ENCODE measurements at regions not wholly inside any gene's neighbourhood (a gene's known extent, or its start where the extent isn't known, plus 50 kb on each side); places are given as distances from the start of the nearest gene placed in this dataset.

DNA sequence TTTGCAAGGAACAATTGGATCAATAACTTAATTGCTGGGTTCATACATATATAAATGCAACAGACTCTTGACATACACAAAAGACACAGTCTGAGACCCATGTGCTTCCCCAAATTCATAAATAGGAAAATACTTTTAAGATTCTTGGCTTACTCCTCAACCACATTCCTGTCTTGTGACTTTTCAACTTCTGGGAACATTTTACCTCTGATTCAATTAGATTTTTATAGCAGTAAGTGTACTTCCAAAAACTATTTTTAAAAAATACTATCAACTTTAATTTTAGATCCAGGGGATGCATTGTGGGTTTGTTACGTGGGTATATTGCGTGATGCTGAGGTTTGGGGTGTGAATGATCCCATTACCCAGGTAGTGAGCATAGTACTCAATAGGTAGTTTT lies 406.7 kb downstream of the RPS6KC1 start:
- H2BK5ac ChIP-seq (ENCODE audit: low read depth, low read length, poor library complexity, severe bottlenecking) = no peak overlapping the region
- no peak for TF ChIP-seq MAZ (IDR thresholded peaks at IDR 0.05; ENCODE audit: borderline replicate concordance, low read depth, low read length)
- no peak for TF ChIP-seq CTCF (conservative IDR thresholded peaks at IDR 0.05; ENCODE audit: low read depth, low read length)
- no peak for TF ChIP-seq SMC3 (IDR thresholded peaks at IDR 0.05; ENCODE audit: low read depth, low read length)
- no peak for TF ChIP-seq NFE2L2 (IDR thresholded peaks at IDR 0.05; ENCODE audit: low read depth, low read length)
- TF ChIP-seq, protein P1, sequence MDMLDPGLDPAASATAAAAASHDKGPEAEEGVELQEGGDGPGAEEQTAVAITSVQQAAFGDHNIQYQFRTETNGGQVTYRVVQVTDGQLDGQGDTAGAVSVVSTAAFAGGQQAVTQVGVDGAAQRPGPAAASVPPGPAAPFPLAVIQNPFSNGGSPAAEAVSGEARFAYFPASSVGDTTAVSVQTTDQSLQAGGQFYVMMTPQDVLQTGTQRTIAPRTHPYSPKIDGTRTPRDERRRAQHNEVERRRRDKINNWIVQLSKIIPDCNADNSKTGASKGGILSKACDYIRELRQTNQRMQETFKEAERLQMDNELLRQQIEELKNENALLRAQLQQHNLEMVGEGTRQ (IDR thresholded peaks at IDR 0.05; ENCODE audit: low read depth, low read length) = no peak
- TF ChIP-seq BHLHE40 (IDR thresholded peaks at IDR 0.05; ENCODE audit: low read depth, low read length) = no peak
- TF ChIP-seq RCOR1 (IDR thresholded peaks at IDR 0.05; ENCODE audit: insufficient replicate concordance, low read length) = no peak
- TF ChIP-seq RAD21 (IDR thresholded peaks at IDR 0.05; ENCODE audit: low read length) = no peak
- TF ChIP-seq FOS (IDR thresholded peaks at IDR 0.05; ENCODE audit: low read depth, low read length) = no peak
- TF ChIP-seq ELK1 (IDR thresholded peaks at IDR 0.05; ENCODE audit: borderline replicate concordance, low read depth, low read length) = no peak
- TF ChIP-seq POLR2A (IDR thresholded peaks at IDR 0.05; ENCODE audit: low read depth, low read length) = no peak
- TF ChIP-seq MAFK (IDR thresholded peaks at IDR 0.05; ENCODE audit: low read depth, low read length) = no peak
- TF ChIP-seq RFX5 (IDR thresholded peaks at IDR 0.05; ENCODE audit: low read depth, low read length) = no peak
- H3K23ac ChIP-seq (ENCODE audit: low read depth, low read length) = no peak overlapping the region
- no peaks in the 10 kb centered on the region for H3K27me3 ChIP-seq (ENCODE audit: control insufficient read depth, insufficient read depth, low read length)
- ChIA-PET CTCF (no interaction called here), POLR2A (ENCODE audit: unreplicated experiment) (no interaction called here)
- no peak overlapping the region for H3K27ac ChIP-seq (ENCODE audit: insufficient read depth, low read length)
- BruUV-seq (replicated peaks) = no TSS peak
- intact Hi-C loops (cut with micrococcal nuclease) = no loop called here
- H3K4ac ChIP-seq (ENCODE audit: low read depth, low read length) = no peak overlapping the region
- no peak overlapping the region for H3K4me3 ChIP-seq (ENCODE audit: insufficient read depth, low read depth, low read length)
- no peak overlapping the region for H3K14ac ChIP-seq (replicated peaks; ENCODE audit: low read depth, low read length)
- no peak overlapping the region for H3K4me2 ChIP-seq (ENCODE audit: low read depth, low read length)
- H2BK15ac ChIP-seq (ENCODE audit: low read depth, low read length) = no peak overlapping the region
- H3K79me1 ChIP-seq (ENCODE audit: low read depth in 1 of 2, low read length in 2 of 2) = no peaks in the 10 kb centered on the region
- in situ Hi-C loops (cut with MboI; ENCODE audit: low sequenced_read_pairs) = no loop called here
- no peaks in the 10 kb centered on the region for H3K9me1 ChIP-seq (ENCODE audit: insufficient read depth, low read length)
- H3K4me1 ChIP-seq (ENCODE audit: control insufficient read depth, insufficient read depth, low read length) = no peaks in the 10 kb centered on the region
- no CpG with 5 or more reads among the region's 2 CpGs for WGBS, 2 experiments (ENCODE audit: extremely low coverage in 2 of 2, insufficient read length in 1 of 2)
- no peak overlapping the region for H4K8ac ChIP-seq (ENCODE audit: low read depth in 2 of 2, low read length in 2 of 2)
- H2BK20ac ChIP-seq (ENCODE audit: low read depth, low read length) = no peak overlapping the region
- no peak overlapping the region for H2AK9ac ChIP-seq (replicated peaks; ENCODE audit: low read depth, low read length, poor library complexity)
- H4K5ac ChIP-seq (ENCODE audit: low read depth, low read length) = no peak overlapping the region
- H4K20me1 ChIP-seq (ENCODE audit: insufficient read depth, low read length) = no peaks in the 10 kb centered on the region
- no peak overlapping the region for H3K9ac ChIP-seq (ENCODE audit: low read depth, low read length)
- no peak overlapping the region for H4K91ac ChIP-seq (ENCODE audit: insufficient read depth, low read depth, low read length)
- peaks cover under 1% of the 10 kb centered on the region; the same call in 1 of the 2 replicates for H3K9me3 ChIP-seq (ENCODE audit: control insufficient read depth, insufficient read depth, low read length)
- dilution Hi-C loops (cut with HindIII; ENCODE audit: low sequenced_read_pairs, unreplicated experiment) = no loop called here
- no peak overlapping the region for H3K56ac ChIP-seq (ENCODE audit: extremely low read depth, insufficient read depth, low read length)
- no peak overlapping the region for H2AFZ ChIP-seq (replicated peaks; ENCODE audit: low read length, poor library complexity)
- ATAC-seq (ENCODE audit: low read depth) = no peak
- DNase-seq = no peak
- H3K18ac ChIP-seq (ENCODE audit: low read depth, low read length) = no peak overlapping the region
- H2AK5ac ChIP-seq (ENCODE audit: low read depth, low read length) = no peak overlapping the region
- H2BK120ac ChIP-seq (ENCODE audit: low read depth, low read length) = no peak overlapping the region
- no peaks in the 10 kb centered on the region for H3K36me3 ChIP-seq (ENCODE audit: control insufficient read depth, insufficient read depth, low read length)

Measured in IMR-90 (cell line).